ENCODE measurements at regions not wholly inside any gene's neighbourhood (a gene's known extent, or its start where the extent isn't known, plus 50 kb on each side); places are given as distances from the start of the nearest gene placed in this dataset.

GRCh38 chr4:108395786-108396185, 224.6 kb upstream of the RPL34 start:
- FAIRE-seq (no peak), DNase-seq (ENCODE audit: insufficient read length, low spot score) (no peak)
- TF ChIP-seq POLR2A (IDR thresholded peaks at IDR 0.05; ENCODE audit: low read depth, low read length), result no peak

GRCh38 chr4:108393890-108394472, 225.2 kb upstream of the LEF1 start:
- TF ChIP-seq POLR2A (IDR thresholded peaks at IDR 0.05; ENCODE audit: low read depth, low read length), result no peak
- DNase-seq (ENCODE audit: insufficient read length, low spot score) (no peak), FAIRE-seq (no peak)

- no peak for TF ChIP-seq POLR2A (IDR thresholded peaks at IDR 0.05; ENCODE audit: low read depth, low read length)
- FAIRE-seq (no peak), DNase-seq (ENCODE audit: insufficient read length, low spot score) (no peak)
These were observed 223.1 kb upstream of the LEF1 start for GRCh38 chr4:108391701-108392455.

GRCh38 chr4:108385076-108385475, 216.3 kb upstream of the LEF1 start:
- no peak for FAIRE-seq
- DNase-seq (ENCODE audit: insufficient read length, low spot score), result no peak
- TF ChIP-seq POLR2A (IDR thresholded peaks at IDR 0.05; ENCODE audit: low read depth, low read length), result no peak

- DNase-seq (ENCODE audit: insufficient read length, low spot score) (no peak), FAIRE-seq (no peak)
- no peak for TF ChIP-seq POLR2A (IDR thresholded peaks at IDR 0.05; ENCODE audit: low read depth, low read length)
These were observed 215.8 kb upstream of the LEF1 start for GRCh38 chr4:108384544-108384943.

- FAIRE-seq (no peak), DNase-seq (ENCODE audit: insufficient read length, low spot score) (no peak)
- no peak for TF ChIP-seq POLR2A (IDR thresholded peaks at IDR 0.05; ENCODE audit: low read depth, low read length)
These were observed 214.4 kb upstream of the LEF1 start for GRCh38 chr4:108383157-108383556.

- DNase-seq (ENCODE audit: insufficient read length, low spot score), result no peak
- FAIRE-seq, result no peak
- no peak for TF ChIP-seq POLR2A (IDR thresholded peaks at IDR 0.05; ENCODE audit: low read depth, low read length)
These were observed 214.0 kb upstream of the LEF1 start for GRCh38 chr4:108382751-108383150.

- no peak for FAIRE-seq
- DNase-seq (ENCODE audit: insufficient read length, low spot score), result no peak
- no peak for TF ChIP-seq POLR2A (IDR thresholded peaks at IDR 0.05; ENCODE audit: low read depth, low read length)
These were observed 209.4 kb upstream of the LEF1 start for GRCh38 chr4:108378164-108378563.

GRCh38 chr4:108377021-108377420, 208.3 kb upstream of the LEF1 start:
- no peak for FAIRE-seq

GRCh38 chr4:108375434-108375833, 206.7 kb upstream of the LEF1 start:
- DNase-seq (ENCODE audit: insufficient read length, low spot score) (no peak), FAIRE-seq (no peak)
- no peak for TF ChIP-seq POLR2A (IDR thresholded peaks at IDR 0.05; ENCODE audit: low read depth, low read length)

More at GRCh38 chr4:108377021-108377420, 208.3 kb upstream of the LEF1 start:
- no peak for DNase-seq (ENCODE audit: insufficient read length, low spot score)
- no peak for TF ChIP-seq POLR2A (IDR thresholded peaks at IDR 0.05; ENCODE audit: low read depth, low read length)

GRCh38 chr4:108372681-108373080, 203.9 kb upstream of the LEF1 start:
- FAIRE-seq (no peak), DNase-seq (ENCODE audit: insufficient read length, low spot score) (no peak)
- no peak for TF ChIP-seq POLR2A (IDR thresholded peaks at IDR 0.05; ENCODE audit: low read depth, low read length)

- DNase-seq (ENCODE audit: insufficient read length, low spot score), result no peak
These were observed 202.6 kb upstream of the LEF1 start for GRCh38 chr4:108371282-108371681.

GRCh38 chr4:108370291-108371141, 201.8 kb upstream of the LEF1 start:
- DNase-seq (ENCODE audit: insufficient read length, low spot score) (no peak), FAIRE-seq (no peak)
- TF ChIP-seq POLR2A (IDR thresholded peaks at IDR 0.05; ENCODE audit: low read depth, low read length), result no peak

More at GRCh38 chr4:108371282-108371681, 202.6 kb upstream of the LEF1 start:
- FAIRE-seq, result no peak
- no peak for TF ChIP-seq POLR2A (IDR thresholded peaks at IDR 0.05; ENCODE audit: low read depth, low read length)

GRCh38 chr4:108369035-108369655, 200.4 kb upstream of the LEF1 start:
- DNase-seq (ENCODE audit: insufficient read length, low spot score) (no peak), FAIRE-seq (no peak)
- TF ChIP-seq POLR2A (IDR thresholded peaks at IDR 0.05; ENCODE audit: low read depth, low read length), result no peak

Measured in H54 (cell line).